ENCODE measurements at regions not wholly inside any gene's neighbourhood (a gene's known extent, or its start where the extent isn't known, plus 50 kb on each side); places are given as distances from the start of the nearest gene placed in this dataset.
A peak's percentile ranks its signal among the peaks of the same experiment; 100 is the strongest.

GRCh38 chr10:94077042-94077441 is 83.3 kb downstream of the PLCE1 start:
- DNase-seq (ENCODE audit: insufficient read length, low spot score, missing footprints): no peak
- H3K4me3 ChIP-seq (ENCODE audit: insufficient read depth, low read length): no peak overlapping the region
- H3K79me2 ChIP-seq (ENCODE audit: insufficient read depth, low read length): no peaks in the 10 kb centered on the region
- H4K20me1 ChIP-seq (ENCODE audit: insufficient read depth, low read length): no peaks in the 10 kb centered on the region
- no peaks in the 10 kb centered on the region for H3K36me3 ChIP-seq (ENCODE audit: insufficient read depth, low read length)
- H3K27me3 ChIP-seq (ENCODE audit: insufficient read depth, low read length): no peaks in the 10 kb centered on the region
- TF ChIP-seq, protein P1, sequence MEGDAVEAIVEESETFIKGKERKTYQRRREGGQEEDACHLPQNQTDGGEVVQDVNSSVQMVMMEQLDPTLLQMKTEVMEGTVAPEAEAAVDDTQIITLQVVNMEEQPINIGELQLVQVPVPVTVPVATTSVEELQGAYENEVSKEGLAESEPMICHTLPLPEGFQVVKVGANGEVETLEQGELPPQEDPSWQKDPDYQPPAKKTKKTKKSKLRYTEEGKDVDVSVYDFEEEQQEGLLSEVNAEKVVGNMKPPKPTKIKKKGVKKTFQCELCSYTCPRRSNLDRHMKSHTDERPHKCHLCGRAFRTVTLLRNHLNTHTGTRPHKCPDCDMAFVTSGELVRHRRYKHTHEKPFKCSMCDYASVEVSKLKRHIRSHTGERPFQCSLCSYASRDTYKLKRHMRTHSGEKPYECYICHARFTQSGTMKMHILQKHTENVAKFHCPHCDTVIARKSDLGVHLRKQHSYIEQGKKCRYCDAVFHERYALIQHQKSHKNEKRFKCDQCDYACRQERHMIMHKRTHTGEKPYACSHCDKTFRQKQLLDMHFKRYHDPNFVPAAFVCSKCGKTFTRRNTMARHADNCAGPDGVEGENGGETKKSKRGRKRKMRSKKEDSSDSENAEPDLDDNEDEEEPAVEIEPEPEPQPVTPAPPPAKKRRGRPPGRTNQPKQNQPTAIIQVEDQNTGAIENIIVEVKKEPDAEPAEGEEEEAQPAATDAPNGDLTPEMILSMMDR (IDR thresholded peaks at IDR 0.05; ENCODE audit: extremely low read depth, low read depth, low read length): no peak
- H3K27ac ChIP-seq (ENCODE audit: low read depth, low read length): no peak overlapping the region
- no peak overlapping the region for H2AFZ ChIP-seq (ENCODE audit: low read length)
- H3K9me3 ChIP-seq (ENCODE audit: low read depth, low read length): no peaks in the 10 kb centered on the region
- peaks cover 13% of the 10 kb centered on the region for H3K4me1 ChIP-seq (ENCODE audit: insufficient read depth, low read length)
- peak overlapping the region; percentile 12 for H3K4me2 ChIP-seq (ENCODE audit: insufficient read depth, low read length)

DNA sequence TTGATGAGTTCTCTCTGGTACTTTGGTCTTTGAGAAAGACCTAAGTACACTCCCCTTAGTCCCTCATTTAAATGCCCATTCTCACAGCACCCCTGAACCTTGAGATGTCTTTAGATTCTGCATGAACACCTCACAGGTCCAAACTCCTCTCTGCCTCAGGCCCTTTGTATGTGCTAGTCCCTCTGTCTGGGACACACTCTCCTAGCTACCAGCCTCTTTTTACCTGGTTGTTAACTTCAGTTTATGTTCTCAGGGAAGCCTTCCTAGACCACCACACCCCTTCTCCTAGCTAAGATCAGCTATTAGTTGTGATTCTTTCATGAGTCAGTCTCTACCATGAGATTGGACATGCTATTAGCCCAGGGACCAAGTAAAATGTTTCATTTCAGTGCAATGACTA is 86.4 kb downstream of the PLCE1 start:
- no peak overlapping the region for H2AFZ ChIP-seq (ENCODE audit: low read length)
- H4K20me1 ChIP-seq (ENCODE audit: insufficient read depth, low read length): no peaks in the 10 kb centered on the region
- no peak overlapping the region for H3K4me2 ChIP-seq (ENCODE audit: insufficient read depth, low read length)
- no peak for DNase-seq (ENCODE audit: insufficient read length, low spot score, missing footprints)
- no peak overlapping the region for H3K4me3 ChIP-seq (ENCODE audit: insufficient read depth, low read length)
- no peaks in the 10 kb centered on the region for H3K79me2 ChIP-seq (ENCODE audit: insufficient read depth, low read length)
- H3K9me3 ChIP-seq (ENCODE audit: low read depth, low read length): no peaks in the 10 kb centered on the region
- TF ChIP-seq, protein P1 (IDR thresholded peaks at IDR 0.05; ENCODE audit: extremely low read depth, low read depth, low read length): no peak
- no peaks in the 10 kb centered on the region for H3K36me3 ChIP-seq (ENCODE audit: insufficient read depth, low read length)
- H3K4me1 ChIP-seq (ENCODE audit: insufficient read depth, low read length): peaks cover 13% of the 10 kb centered on the region
- H3K27me3 ChIP-seq (ENCODE audit: insufficient read depth, low read length): no peaks in the 10 kb centered on the region
- H3K27ac ChIP-seq (ENCODE audit: low read depth, low read length): no peak overlapping the region

- no peaks in the 10 kb centered on the region for H3K79me2 ChIP-seq (ENCODE audit: insufficient read depth, low read length)
- H2AFZ ChIP-seq (ENCODE audit: low read length): no peak overlapping the region
- H4K20me1 ChIP-seq (ENCODE audit: insufficient read depth, low read length): no peaks in the 10 kb centered on the region
- H3K4me2 ChIP-seq (ENCODE audit: insufficient read depth, low read length): no peak overlapping the region
- no peak for DNase-seq (ENCODE audit: insufficient read length, low spot score, missing footprints)
- H3K27me3 ChIP-seq (ENCODE audit: insufficient read depth, low read length): no peaks in the 10 kb centered on the region
- TF ChIP-seq, protein P1 (IDR thresholded peaks at IDR 0.05; ENCODE audit: extremely low read depth, low read depth, low read length): no peak
- H3K4me3 ChIP-seq (ENCODE audit: insufficient read depth, low read length): no peak overlapping the region
- no peaks in the 10 kb centered on the region for H3K36me3 ChIP-seq (ENCODE audit: insufficient read depth, low read length)
- peaks cover 6% of the 10 kb centered on the region for H3K4me1 ChIP-seq (ENCODE audit: insufficient read depth, low read length)
- H3K9me3 ChIP-seq (ENCODE audit: low read depth, low read length): no peaks in the 10 kb centered on the region
- no peak overlapping the region for H3K27ac ChIP-seq (ENCODE audit: low read depth, low read length)
These were observed 90.0 kb downstream of the PLCE1 start for GRCh38 chr10:94083662-94084265.

GRCh38 chr10:94084344-94084743 is 90.6 kb downstream of the PLCE1 start:
- TF ChIP-seq, protein P1 (IDR thresholded peaks at IDR 0.05; ENCODE audit: extremely low read depth, low read depth, low read length): no peak
- peaks cover 12% of the 10 kb centered on the region for H3K4me1 ChIP-seq (ENCODE audit: insufficient read depth, low read length)
- H2AFZ ChIP-seq (ENCODE audit: low read length): no peak overlapping the region
- H3K27ac ChIP-seq (ENCODE audit: low read depth, low read length): no peak overlapping the region
- H3K4me3 ChIP-seq (ENCODE audit: insufficient read depth, low read length): no peak overlapping the region
- no peaks in the 10 kb centered on the region for H3K27me3 ChIP-seq (ENCODE audit: insufficient read depth, low read length)
- H4K20me1 ChIP-seq (ENCODE audit: insufficient read depth, low read length): no peaks in the 10 kb centered on the region
- H3K79me2 ChIP-seq (ENCODE audit: insufficient read depth, low read length): no peaks in the 10 kb centered on the region
- H3K4me2 ChIP-seq (ENCODE audit: insufficient read depth, low read length): no peak overlapping the region
- H3K36me3 ChIP-seq (ENCODE audit: insufficient read depth, low read length): no peaks in the 10 kb centered on the region
- no peaks in the 10 kb centered on the region for H3K9me3 ChIP-seq (ENCODE audit: low read depth, low read length)
- no peak for DNase-seq (ENCODE audit: insufficient read length, low spot score, missing footprints)
